PC-9 (cell line): ENCODE measurements at regions not wholly inside any gene's neighbourhood (a gene's known extent, or its start where the extent isn't known, plus 50 kb on each side); places are given as distances from the start of the nearest gene placed in this dataset.

Experiments
- CTCF ChIP-seq: fragments of 200-600 bp; sonication (generic); conservative IDR thresholded peaks from 2 replicates; pipeline ENCODE4 v1.6.1; 2017; ENCODE audit warnings: mixed run types, antibody characterized with exemption, mild to moderate bottlenecking, moderate library complexity
- EZH2 ChIP-seq: fragments of 200-600 bp; sonication (generic); IDR thresholded peaks from 2 replicates; pipeline ENCODE4 v1.8.0; 2017; ENCODE audit warnings: antibody characterized with exemption, low read depth

DNA sequence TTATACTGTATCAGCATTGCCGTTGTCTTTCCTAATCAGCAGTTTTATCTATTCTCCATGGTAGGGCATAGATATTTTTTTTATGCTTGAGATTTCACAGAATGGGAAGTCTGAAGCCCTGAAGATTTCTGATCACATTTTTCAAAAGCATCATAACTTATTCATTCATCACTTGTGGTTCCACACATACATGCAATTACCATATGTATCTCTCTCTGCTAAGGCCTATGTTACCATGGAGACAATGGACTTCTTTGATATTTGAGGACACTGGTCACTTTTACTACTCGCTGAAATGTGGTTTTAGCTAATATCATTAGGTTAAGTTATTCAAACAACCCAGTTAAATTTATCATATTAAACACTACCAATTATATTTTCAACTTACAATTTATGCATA lies 1827.0 kb downstream of the MRPL39 start:
- TF ChIP-seq CTCF (no peak), EZH2 (no peak)
